Uterus (tissue), 3 donors: ENCODE measurements at regions not wholly inside any gene's neighbourhood (a gene's known extent, or its start where the extent isn't known, plus 50 kb on each side); places are given as distances from the start of the nearest gene placed in this dataset.

Experiments used
- DNase-seq, 2 donors: peaks; one replicate each; pipeline ENCODE4 v3.0.0-alpha.2; 2019 to 2020
- H3K27ac ChIP-seq, 2 donors: fragments of 200-600 bp; sonication (generic); 1 replicate in 1 of 2; 2 replicates in 1 of 2; pipeline ENCODE4 v1.5.1; 2016 to 2018
- H3K27me3 ChIP-seq, 2 donors: fragments of 200-600 bp; sonication (generic); one replicate each; pipeline ENCODE4 v1.5.1; 2018 to 2019; ENCODE audit warnings: control low read depth in 1 of 2
- H3K36me3 ChIP-seq, 2 donors: fragments of 200-600 bp; sonication (generic); one replicate each; pipeline ENCODE4 v1.5.1; 2019; ENCODE audit warnings: control low read depth in 1 of 2
- H3K4me1 ChIP-seq, 2 donors: fragments of 200-600 bp; sonication (generic); one replicate each; pipeline ENCODE4 v1.5.1; 2018 to 2019; ENCODE audit warnings: control low read depth in 1 of 2
- H3K4me3 ChIP-seq, 2 donors: fragments of 200-600 bp; sonication (generic); 1 replicate in 1 of 2; 2 replicates in 1 of 2; pipeline ENCODE4 v1.5.1; 2018 to 2019; ENCODE audit warnings: mild to moderate bottlenecking in 1 of 2
- H3K9me3 ChIP-seq, 2 donors: fragments of 200-600 bp; sonication (generic); one replicate each; pipeline ENCODE4 v1.5.1; 2019; ENCODE audit warnings: control low read depth in 1 of 2
- POLR2A ChIP-seq, 2 donors: fragments of 450-650 bp; IDR thresholded peaks; one replicate each; pipeline ENCODE4 v1.6.1; 2016; ENCODE audit warnings: antibody characterized with exemption in 2 of 2, mild to moderate bottlenecking in 1 of 2, moderate library complexity in 1 of 2
- intact Hi-C: fragments of 100-400 bp; cut with DNase I; formaldehyde crosslinking; loops from one replicate; pipeline ENCODE4 v1.15.1; 2023; ENCODE audit warnings: low total_unique reads
- TF ChIP-seq, protein P1 (sequence below), 4 experiments: fragments of 200-600 bp in 2 of 4; fragments of 450-650 bp in 2 of 4; sonication (generic) in 2 of 4; IDR thresholded peaks; one replicate each; pipeline ENCODE4 v1.5.1; 2016 to 2019; ENCODE audit warnings: antibody characterized with exemption in 4 of 4, mild to moderate bottlenecking in 2 of 4, moderate library complexity in 1 of 4
- donor health status: DM: yes; HTN: yes; CAD: no.

DNA sequence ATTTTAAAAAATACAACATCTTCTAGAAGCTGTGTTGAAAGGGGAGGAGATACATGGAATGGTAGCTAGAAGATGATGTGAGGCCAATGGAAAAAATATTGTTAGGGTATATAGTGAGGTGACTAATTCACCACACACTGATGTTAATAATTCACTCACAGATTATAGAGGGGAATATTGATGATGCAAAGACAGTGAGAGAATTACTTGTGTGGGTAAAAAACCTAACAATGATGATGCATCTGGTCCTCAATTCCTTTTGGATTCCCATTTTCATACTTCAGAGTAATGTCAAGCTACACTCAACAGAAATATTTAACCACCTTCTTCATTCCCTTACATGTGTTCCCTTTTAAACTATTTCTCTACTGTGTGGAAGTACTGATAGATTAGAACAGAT is 169.5 kb upstream of the DPYD start:
- Histone ChIP-seq H3K9me3 (no peaks in the 10 kb centered on the region), H3K36me3 (no peaks in the 10 kb centered on the region), H3K4me1 (no peaks in the 10 kb centered on the region), H3K4me3 (no peak overlapping the region), H3K27ac (no peak overlapping the region), H3K27me3 (no peaks in the 10 kb centered on the region)
- intact Hi-C loops = no loop called here
- DNase-seq = no peak
- TF ChIP-seq, protein P1, sequence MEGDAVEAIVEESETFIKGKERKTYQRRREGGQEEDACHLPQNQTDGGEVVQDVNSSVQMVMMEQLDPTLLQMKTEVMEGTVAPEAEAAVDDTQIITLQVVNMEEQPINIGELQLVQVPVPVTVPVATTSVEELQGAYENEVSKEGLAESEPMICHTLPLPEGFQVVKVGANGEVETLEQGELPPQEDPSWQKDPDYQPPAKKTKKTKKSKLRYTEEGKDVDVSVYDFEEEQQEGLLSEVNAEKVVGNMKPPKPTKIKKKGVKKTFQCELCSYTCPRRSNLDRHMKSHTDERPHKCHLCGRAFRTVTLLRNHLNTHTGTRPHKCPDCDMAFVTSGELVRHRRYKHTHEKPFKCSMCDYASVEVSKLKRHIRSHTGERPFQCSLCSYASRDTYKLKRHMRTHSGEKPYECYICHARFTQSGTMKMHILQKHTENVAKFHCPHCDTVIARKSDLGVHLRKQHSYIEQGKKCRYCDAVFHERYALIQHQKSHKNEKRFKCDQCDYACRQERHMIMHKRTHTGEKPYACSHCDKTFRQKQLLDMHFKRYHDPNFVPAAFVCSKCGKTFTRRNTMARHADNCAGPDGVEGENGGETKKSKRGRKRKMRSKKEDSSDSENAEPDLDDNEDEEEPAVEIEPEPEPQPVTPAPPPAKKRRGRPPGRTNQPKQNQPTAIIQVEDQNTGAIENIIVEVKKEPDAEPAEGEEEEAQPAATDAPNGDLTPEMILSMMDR (IDR thresholded peaks at IDR 0.05) = no peak
- no peak for TF ChIP-seq POLR2A (IDR thresholded peaks at IDR 0.05)

DNA sequence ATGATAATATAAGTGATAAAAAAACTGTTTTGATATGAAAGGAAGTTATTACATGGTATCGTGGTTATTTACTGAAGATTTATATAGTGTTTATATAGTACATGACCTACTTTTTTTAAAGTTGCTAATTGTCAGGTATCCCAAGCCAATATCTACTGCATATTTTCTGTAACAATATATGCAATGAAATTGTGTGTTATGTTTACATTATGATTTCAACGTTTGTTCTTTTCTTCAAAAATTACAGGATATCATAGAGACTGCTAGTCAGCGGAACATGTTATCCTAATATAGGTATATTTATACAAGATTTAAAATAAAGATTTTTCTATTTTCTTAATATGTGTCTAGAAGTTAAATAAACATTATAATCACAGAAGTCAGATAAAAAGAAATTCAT is 167.5 kb upstream of the DPYD start:
- Histone ChIP-seq H3K36me3 (no peaks in the 10 kb centered on the region), H3K9me3 (no peaks in the 10 kb centered on the region)

DNA sequence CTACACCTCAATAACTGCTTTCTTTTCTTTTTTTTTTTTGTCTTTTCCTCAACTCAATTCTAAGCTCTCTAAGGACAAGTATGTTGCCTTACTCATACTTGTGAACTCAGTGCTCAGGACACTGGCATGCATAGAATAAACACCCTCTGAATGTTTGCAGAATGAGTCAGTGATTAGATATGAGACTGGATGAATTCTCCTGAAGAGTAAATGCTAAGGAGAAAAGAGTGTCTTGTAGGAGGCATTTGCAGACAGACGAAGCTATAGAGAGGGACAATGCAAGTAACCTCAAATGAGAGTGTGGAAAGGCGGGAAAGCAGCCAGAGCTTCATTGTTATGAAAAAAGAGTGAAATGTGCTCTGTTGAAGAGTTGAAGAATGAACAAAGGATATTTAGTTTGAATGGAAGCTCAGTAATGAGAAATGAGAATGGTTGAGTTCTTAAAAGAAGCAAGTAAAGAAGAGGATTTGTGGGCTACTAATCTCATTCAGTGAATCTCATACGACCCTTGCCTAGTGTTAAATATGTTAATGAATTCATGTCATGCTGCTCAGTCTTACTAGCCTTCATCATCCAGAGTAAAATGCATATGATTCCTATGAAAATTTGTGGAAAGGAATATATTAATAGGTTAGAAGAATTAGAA is 166.1 kb upstream of the DPYD start:
- Histone ChIP-seq H3K27ac (no peak overlapping the region), H3K4me1 (no peaks in the 10 kb centered on the region), H3K4me3 (no peak overlapping the region), H3K9me3 (no peaks in the 10 kb centered on the region), H3K36me3 (no peaks in the 10 kb centered on the region), H3K27me3 (no peaks in the 10 kb centered on the region)
- no peak for DNase-seq
- intact Hi-C loops = no loop called here
- TF ChIP-seq, protein P1 (IDR thresholded peaks at IDR 0.05) = no peak
- no peak for TF ChIP-seq POLR2A (IDR thresholded peaks at IDR 0.05)

More for the DNA sequence above, 167.5 kb upstream of the DPYD start:
- Histone ChIP-seq H3K27ac (no peak overlapping the region), H3K4me1 (no peaks in the 10 kb centered on the region), H3K27me3 (no peaks in the 10 kb centered on the region), H3K4me3 (no peak overlapping the region)
- no peak for DNase-seq
- TF ChIP-seq, protein P1 (IDR thresholded peaks at IDR 0.05) = no peak
- no peak for TF ChIP-seq POLR2A (IDR thresholded peaks at IDR 0.05)
- intact Hi-C loops = no loop called here

DNA sequence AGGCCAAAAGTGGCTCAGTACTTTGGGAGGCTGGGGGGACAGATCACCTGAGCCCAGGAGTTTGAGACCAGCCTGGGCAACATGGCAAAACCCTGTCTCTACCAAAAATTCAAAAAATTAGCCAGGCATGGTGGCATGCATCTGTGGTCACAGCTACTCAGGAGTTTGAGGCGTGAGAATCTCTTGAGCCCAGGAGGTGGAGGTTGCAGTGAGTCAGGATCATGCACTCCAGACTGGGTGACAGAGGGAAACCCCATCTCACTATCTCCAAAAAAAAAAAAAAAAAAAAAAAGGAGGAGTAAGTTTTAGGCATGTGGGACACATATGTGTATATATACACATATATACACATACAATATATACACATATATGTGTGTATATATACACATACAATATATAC is 165.3 kb upstream of the DPYD start:
- Histone ChIP-seq H3K4me1 (no peaks in the 10 kb centered on the region), H3K36me3 (no peaks in the 10 kb centered on the region), H3K27ac (no peak overlapping the region), H3K4me3 (no peak overlapping the region), H3K9me3 (no peaks in the 10 kb centered on the region), H3K27me3 (no peaks in the 10 kb centered on the region)
- TF ChIP-seq, protein P1 (IDR thresholded peaks at IDR 0.05) = no peak
- no peak for TF ChIP-seq POLR2A (IDR thresholded peaks at IDR 0.05)
- DNase-seq = no peak
- intact Hi-C loops = no loop called here

DNA sequence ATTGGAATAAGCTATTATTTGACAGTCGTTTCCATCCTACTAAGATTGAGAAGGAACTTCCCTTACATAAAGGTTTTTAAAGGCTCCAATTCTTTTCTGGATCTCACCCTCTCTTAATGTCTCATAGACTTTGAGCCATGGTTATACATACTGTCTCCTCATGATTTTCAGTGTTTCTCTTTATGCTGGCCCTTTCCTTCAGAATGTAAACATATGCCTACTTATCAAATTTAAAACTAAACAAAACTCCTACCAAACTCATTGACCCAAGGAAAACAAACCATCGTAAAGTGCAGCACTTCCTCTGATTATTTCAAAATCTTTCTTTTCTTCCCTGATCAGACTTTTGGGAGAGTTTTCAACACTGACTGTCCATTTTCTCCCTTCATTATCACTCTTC is 163.4 kb upstream of the DPYD start:
- no peaks in the 10 kb centered on the region for H3K27me3 ChIP-seq
- H3K4me3 ChIP-seq = no peak overlapping the region
- no peaks in the 10 kb centered on the region for H3K9me3 ChIP-seq
- no peaks in the 10 kb centered on the region for H3K36me3 ChIP-seq
- intact Hi-C loops = no loop called here
- no peak for DNase-seq
- H3K4me1 ChIP-seq = no peaks in the 10 kb centered on the region
- TF ChIP-seq POLR2A (IDR thresholded peaks at IDR 0.05) = no peak
- TF ChIP-seq, protein P1 (IDR thresholded peaks at IDR 0.05) = no peak
- H3K27ac ChIP-seq = no peak overlapping the region
